ENCODE measurements at regions not wholly inside any gene's neighbourhood (a gene's known extent, or its start where the extent isn't known, plus 50 kb on each side); places are given as distances from the start of the nearest gene placed in this dataset.

GRCh38 chr10:131511391-131511790, 199.9 kb upstream of the TCERG1L start:
- Mint-ChIP-seq H3K4me3 (ENCODE audit: unreplicated experiment) (no peak overlapping the region), H3K36me3 (ENCODE audit: unreplicated experiment) (no peaks in the 10 kb centered on the region), H3K9me3 (ENCODE audit: unreplicated experiment) (peaks cover 8% of the 10 kb centered on the region), H3K27me3 (ENCODE audit: unreplicated experiment) (no peaks in the 10 kb centered on the region), H3K27ac (ENCODE audit: unreplicated experiment) (no peak overlapping the region), H3K4me1 (ENCODE audit: unreplicated experiment) (no peaks in the 10 kb centered on the region)
- DNase-seq (ENCODE audit: extremely low spot score, unreplicated experiment): no peak
- no peak for TF ChIP-seq CTCF (IDR thresholded peaks at IDR 0.05)

GRCh38 chr10:131512852-131513251, 201.3 kb upstream of the TCERG1L start:
- Mint-ChIP-seq H3K36me3 (ENCODE audit: unreplicated experiment) (no peaks in the 10 kb centered on the region), H3K27me3 (ENCODE audit: unreplicated experiment) (no peaks in the 10 kb centered on the region), H3K4me3 (ENCODE audit: unreplicated experiment) (no peak overlapping the region), H3K27ac (ENCODE audit: unreplicated experiment) (no peak overlapping the region), H3K4me1 (ENCODE audit: unreplicated experiment) (no peaks in the 10 kb centered on the region), H3K9me3 (ENCODE audit: unreplicated experiment) (peaks cover 12% of the 10 kb centered on the region)
- TF ChIP-seq CTCF (IDR thresholded peaks at IDR 0.05): no peak
- no peak for DNase-seq (ENCODE audit: extremely low spot score, unreplicated experiment)

GRCh38 chr10:131513445-131513844, 201.9 kb upstream of the TCERG1L start:
- TF ChIP-seq CTCF (IDR thresholded peaks at IDR 0.05): no peak
- no peak overlapping the region for H3K27ac Mint-ChIP-seq (ENCODE audit: unreplicated experiment)
- no peak for DNase-seq (ENCODE audit: extremely low spot score, unreplicated experiment)
- H3K36me3 Mint-ChIP-seq (ENCODE audit: unreplicated experiment): no peaks in the 10 kb centered on the region
- H3K27me3 Mint-ChIP-seq (ENCODE audit: unreplicated experiment): no peaks in the 10 kb centered on the region
- no peaks in the 10 kb centered on the region for H3K4me1 Mint-ChIP-seq (ENCODE audit: unreplicated experiment)
- peaks cover 12% of the 10 kb centered on the region for H3K9me3 Mint-ChIP-seq (ENCODE audit: unreplicated experiment)
- no peak overlapping the region for H3K4me3 Mint-ChIP-seq (ENCODE audit: unreplicated experiment)

GRCh38 chr10:131513901-131514300, 202.4 kb upstream of the TCERG1L start:
- H3K9me3 Mint-ChIP-seq (ENCODE audit: unreplicated experiment): peaks cover 14% of the 10 kb centered on the region
- no peaks in the 10 kb centered on the region for H3K4me1 Mint-ChIP-seq (ENCODE audit: unreplicated experiment)
- H3K27me3 Mint-ChIP-seq (ENCODE audit: unreplicated experiment): no peaks in the 10 kb centered on the region
- TF ChIP-seq CTCF (IDR thresholded peaks at IDR 0.05): no peak
- no peak overlapping the region for H3K27ac Mint-ChIP-seq (ENCODE audit: unreplicated experiment)
- H3K4me3 Mint-ChIP-seq (ENCODE audit: unreplicated experiment): no peak overlapping the region
- H3K36me3 Mint-ChIP-seq (ENCODE audit: unreplicated experiment): no peaks in the 10 kb centered on the region
- no peak for DNase-seq (ENCODE audit: extremely low spot score, unreplicated experiment)

GRCh38 chr10:131514454-131514853, 202.9 kb upstream of the TCERG1L start:
- no peak for DNase-seq (ENCODE audit: extremely low spot score, unreplicated experiment)
- Mint-ChIP-seq H3K27me3 (ENCODE audit: unreplicated experiment) (no peaks in the 10 kb centered on the region), H3K36me3 (ENCODE audit: unreplicated experiment) (no peaks in the 10 kb centered on the region), H3K4me1 (ENCODE audit: unreplicated experiment) (no peaks in the 10 kb centered on the region), H3K4me3 (ENCODE audit: unreplicated experiment) (no peak overlapping the region), H3K27ac (ENCODE audit: unreplicated experiment) (no peak overlapping the region), H3K9me3 (ENCODE audit: unreplicated experiment) (peaks cover 17% of the 10 kb centered on the region)
- TF ChIP-seq CTCF (IDR thresholded peaks at IDR 0.05): no peak

Measured in osteocyte (in vitro differentiated cells).